ENCODE measurements at regions not wholly inside any gene's neighbourhood (a gene's known extent, or its start where the extent isn't known, plus 50 kb on each side); places are given as distances from the start of the nearest gene placed in this dataset.

GRCh38 chr2:196365923-196366322 lies 194.5 kb upstream of the STK17B start:
- no peak for TF ChIP-seq CTCF (IDR thresholded peaks at IDR 0.05)
- TF ChIP-seq POLR2A (IDR thresholded peaks at IDR 0.05), result no peak
